ENCODE measurements at regions not wholly inside any gene's neighbourhood (a gene's known extent, or its start where the extent isn't known, plus 50 kb on each side); places are given as distances from the start of the nearest gene placed in this dataset.

DNA sequence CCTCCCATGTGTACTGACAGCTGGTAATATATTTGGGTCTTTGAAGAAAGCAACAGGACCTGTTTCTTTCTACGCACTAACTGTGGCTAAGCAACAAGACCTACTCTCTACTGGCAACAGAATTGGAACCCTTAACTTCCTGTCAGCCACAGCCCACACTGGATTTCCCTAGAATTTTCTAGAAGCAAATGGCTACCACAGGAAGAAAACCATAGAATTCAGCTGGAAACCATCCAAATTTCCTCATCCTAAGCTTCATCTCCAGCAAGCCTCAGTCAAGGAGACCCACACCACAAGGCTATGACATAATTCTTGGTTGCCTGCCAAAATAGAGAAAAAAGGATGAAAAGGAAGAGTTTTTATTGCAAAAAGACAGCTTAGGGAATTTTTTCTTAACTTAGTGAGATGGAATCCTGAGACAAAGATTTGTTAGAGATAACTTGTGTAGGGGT lies 171.8 kb upstream of the TNC start:
- TF ChIP-seq, protein P1, sequence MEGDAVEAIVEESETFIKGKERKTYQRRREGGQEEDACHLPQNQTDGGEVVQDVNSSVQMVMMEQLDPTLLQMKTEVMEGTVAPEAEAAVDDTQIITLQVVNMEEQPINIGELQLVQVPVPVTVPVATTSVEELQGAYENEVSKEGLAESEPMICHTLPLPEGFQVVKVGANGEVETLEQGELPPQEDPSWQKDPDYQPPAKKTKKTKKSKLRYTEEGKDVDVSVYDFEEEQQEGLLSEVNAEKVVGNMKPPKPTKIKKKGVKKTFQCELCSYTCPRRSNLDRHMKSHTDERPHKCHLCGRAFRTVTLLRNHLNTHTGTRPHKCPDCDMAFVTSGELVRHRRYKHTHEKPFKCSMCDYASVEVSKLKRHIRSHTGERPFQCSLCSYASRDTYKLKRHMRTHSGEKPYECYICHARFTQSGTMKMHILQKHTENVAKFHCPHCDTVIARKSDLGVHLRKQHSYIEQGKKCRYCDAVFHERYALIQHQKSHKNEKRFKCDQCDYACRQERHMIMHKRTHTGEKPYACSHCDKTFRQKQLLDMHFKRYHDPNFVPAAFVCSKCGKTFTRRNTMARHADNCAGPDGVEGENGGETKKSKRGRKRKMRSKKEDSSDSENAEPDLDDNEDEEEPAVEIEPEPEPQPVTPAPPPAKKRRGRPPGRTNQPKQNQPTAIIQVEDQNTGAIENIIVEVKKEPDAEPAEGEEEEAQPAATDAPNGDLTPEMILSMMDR (IDR thresholded peaks at IDR 0.05; ENCODE audit: unreplicated experiment): no peak
- H3K4me3 Mint-ChIP-seq (ENCODE audit: low read depth): no peak overlapping the region
- DNase-seq (ENCODE audit: low spot score, unreplicated experiment): no peak
- no peaks in the 10 kb centered on the region for H3K36me3 Mint-ChIP-seq (ENCODE audit: insufficient read depth)
- no peaks in the 10 kb centered on the region for H3K9me3 Mint-ChIP-seq (ENCODE audit: low read depth)
- H3K4me1 Mint-ChIP-seq (ENCODE audit: low read depth): peaks cover 13% of the 10 kb centered on the region
- no peaks in the 10 kb centered on the region for H3K27me3 Mint-ChIP-seq
- H3K27ac Mint-ChIP-seq: no peak overlapping the region

GRCh38 chr9:115291841-115292240 lies 173.9 kb upstream of the TNC start:
- TF ChIP-seq, protein P1 (IDR thresholded peaks at IDR 0.05; ENCODE audit: unreplicated experiment): no peak
- no peaks in the 10 kb centered on the region for H3K36me3 Mint-ChIP-seq (ENCODE audit: insufficient read depth)
- H3K4me1 Mint-ChIP-seq (ENCODE audit: low read depth): peaks cover 13% of the 10 kb centered on the region
- DNase-seq (ENCODE audit: low spot score, unreplicated experiment): no peak
- H3K27me3 Mint-ChIP-seq: no peaks in the 10 kb centered on the region
- H3K4me3 Mint-ChIP-seq (ENCODE audit: low read depth): no peak overlapping the region
- H3K9me3 Mint-ChIP-seq (ENCODE audit: low read depth): no peaks in the 10 kb centered on the region
- H3K27ac Mint-ChIP-seq: no peak overlapping the region

DNA sequence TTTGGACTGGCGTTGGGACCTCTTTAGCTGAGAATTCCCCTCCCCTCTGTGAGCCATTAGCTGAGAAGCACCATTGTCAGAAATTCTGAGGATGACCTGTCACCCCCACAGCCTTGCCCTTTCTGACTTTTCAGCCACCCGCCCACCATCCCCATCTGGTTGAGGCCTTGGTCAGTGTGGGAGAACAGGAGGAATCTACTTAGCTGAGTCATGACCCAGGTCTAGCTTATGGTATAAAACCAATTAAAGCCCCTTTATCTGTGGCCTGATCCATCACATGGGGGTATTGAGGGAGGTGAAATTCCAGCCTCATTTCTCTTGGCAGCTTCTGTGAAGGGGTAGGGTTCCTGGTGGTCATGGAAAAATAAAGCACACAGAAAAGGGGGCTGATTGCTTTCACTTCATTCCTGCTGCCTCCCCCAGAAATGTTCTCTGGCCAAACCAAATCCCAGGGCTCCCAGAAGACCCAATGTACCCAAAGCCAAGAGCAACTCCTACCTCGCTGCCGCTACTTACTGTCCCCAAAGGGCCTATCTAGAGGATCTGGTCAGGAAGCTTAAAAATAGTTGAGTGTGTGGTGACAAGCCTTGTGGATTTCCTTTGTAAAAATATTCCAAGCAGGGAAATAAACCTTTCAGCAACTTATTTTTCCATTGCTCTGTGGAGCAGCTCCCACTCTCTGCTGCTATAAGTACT lies 174.8 kb upstream of the TNC start:
- Mint-ChIP-seq H3K9me3 (ENCODE audit: low read depth) (no peaks in the 10 kb centered on the region), H3K4me3 (ENCODE audit: low read depth) (no peak overlapping the region), H3K27ac (no peak overlapping the region), H3K27me3 (no peaks in the 10 kb centered on the region), H3K36me3 (ENCODE audit: insufficient read depth) (no peaks in the 10 kb centered on the region), H3K4me1 (ENCODE audit: low read depth) (peaks cover 13% of the 10 kb centered on the region)
- TF ChIP-seq, protein P1 (IDR thresholded peaks at IDR 0.05; ENCODE audit: unreplicated experiment): no peak
- DNase-seq (ENCODE audit: low spot score, unreplicated experiment): no peak

DNA sequence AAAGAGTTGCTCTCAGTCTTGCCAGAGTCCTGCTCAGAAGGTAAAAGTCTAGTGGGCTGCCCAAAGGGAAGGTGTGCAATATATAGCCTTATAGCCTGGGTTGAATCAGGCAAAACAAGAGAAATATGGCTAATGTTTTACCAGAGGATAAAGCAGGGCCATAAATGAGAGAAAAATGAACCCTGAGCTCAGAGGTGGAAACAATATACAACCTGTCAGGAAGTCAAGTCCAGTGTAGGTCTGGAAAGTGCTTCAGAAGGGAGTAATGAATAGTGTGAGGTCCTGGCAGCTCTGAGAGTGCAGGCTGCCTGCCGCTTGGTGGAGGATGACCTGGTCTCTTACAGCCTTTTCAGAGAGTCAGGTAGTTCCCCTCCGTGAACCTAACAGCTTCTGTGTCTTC lies 177.8 kb upstream of the TNC start:
- no peak overlapping the region for H3K4me3 Mint-ChIP-seq (ENCODE audit: low read depth)
- TF ChIP-seq, protein P1 (IDR thresholded peaks at IDR 0.05; ENCODE audit: unreplicated experiment): no peak
- no peak overlapping the region for H3K27ac Mint-ChIP-seq
- no peaks in the 10 kb centered on the region for H3K9me3 Mint-ChIP-seq (ENCODE audit: low read depth)
- H3K4me1 Mint-ChIP-seq (ENCODE audit: low read depth): peaks cover 13% of the 10 kb centered on the region
- DNase-seq (ENCODE audit: low spot score, unreplicated experiment): no peak
- no peaks in the 10 kb centered on the region for H3K27me3 Mint-ChIP-seq
- H3K36me3 Mint-ChIP-seq (ENCODE audit: insufficient read depth): no peaks in the 10 kb centered on the region

DNA sequence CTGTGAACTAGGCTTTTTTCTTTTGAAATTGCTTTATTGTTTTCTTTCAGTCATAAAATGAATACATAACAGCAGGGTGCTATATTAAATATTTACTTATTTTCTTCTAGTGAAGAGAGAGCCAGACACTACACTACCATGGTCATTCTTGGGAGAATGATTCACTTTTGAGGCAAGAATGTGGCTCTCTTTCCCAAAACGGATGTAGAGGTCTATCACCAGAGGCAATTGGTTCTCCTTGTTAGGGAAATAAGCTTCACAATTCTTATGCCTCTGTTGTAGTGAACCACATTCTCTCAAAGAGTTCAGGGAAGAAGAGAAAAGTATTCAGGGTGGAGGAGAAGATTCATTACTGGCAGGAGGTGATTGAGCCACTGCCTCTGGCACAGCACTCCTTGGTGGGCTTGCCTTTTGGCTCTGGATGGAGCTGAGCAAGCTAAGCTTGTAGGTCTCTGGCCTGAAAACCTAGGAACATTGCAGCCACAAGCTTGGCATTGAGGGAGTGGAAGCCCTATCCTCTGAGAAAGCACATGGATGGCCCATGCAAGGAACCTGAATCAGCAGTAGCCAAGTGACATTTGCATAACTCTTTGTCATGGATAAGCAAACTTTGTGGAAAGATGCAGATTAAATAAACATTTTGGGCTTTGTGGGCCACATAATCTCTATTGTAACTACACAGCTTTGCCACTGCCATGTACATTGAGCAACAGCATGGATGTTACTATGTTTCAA lies 179.0 kb upstream of the TNC start:
- Mint-ChIP-seq H3K9me3 (ENCODE audit: low read depth) (no peaks in the 10 kb centered on the region), H3K27ac (no peak overlapping the region), H3K36me3 (ENCODE audit: insufficient read depth) (no peaks in the 10 kb centered on the region), H3K27me3 (no peaks in the 10 kb centered on the region), H3K4me1 (ENCODE audit: low read depth) (peaks cover 4% of the 10 kb centered on the region), H3K4me3 (ENCODE audit: low read depth) (no peak overlapping the region)
- TF ChIP-seq, protein P1 (IDR thresholded peaks at IDR 0.05; ENCODE audit: unreplicated experiment): no peak
- DNase-seq (ENCODE audit: low spot score, unreplicated experiment): no peak
